Mucosa of gallbladder (tissue), 1 donor: ENCODE measurements at regions not wholly inside any gene's neighbourhood (a gene's known extent, or its start where the extent isn't known, plus 50 kb on each side); places are given as distances from the start of the nearest gene placed in this dataset.

ENCODE experiments used
- DNase-seq: peaks from one replicate; pipeline ENCODE4 v3.0.0-alpha.2; 2020; ENCODE audit warnings: low spot score
- donor health status: DM: no; HTN: no; CAD: no.

GRCh38 chr16:26889740-26890139 is 177.0 kb upstream of the C16orf82 start:
- DNase-seq = no peak

- DNase-seq = no peak
Observed at GRCh38 chr16:26898200-26898599, 168.5 kb upstream of the C16orf82 start.

GRCh38 chr16:26901196-26901861 is 165.4 kb upstream of the C16orf82 start:
- no peak for DNase-seq

DNA sequence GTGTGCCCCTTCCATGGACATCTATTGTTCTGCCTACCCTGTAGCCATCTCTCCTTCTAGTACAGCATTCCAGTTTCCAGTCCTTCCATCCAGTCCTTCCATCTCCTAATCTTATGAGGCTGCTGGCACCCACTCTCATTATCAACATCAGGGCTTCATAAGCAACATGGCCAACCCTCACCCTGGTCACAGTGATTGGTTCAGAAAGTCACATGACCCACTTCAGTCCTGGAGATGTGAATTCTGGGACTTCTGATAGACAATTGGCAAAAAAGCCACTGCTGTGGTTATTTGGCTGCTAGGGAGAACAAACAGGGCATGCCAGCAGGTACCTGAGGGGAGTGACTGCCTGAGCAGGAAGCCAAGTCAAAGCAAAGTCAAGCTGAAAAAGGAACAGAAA is 164.7 kb upstream of the C16orf82 start:
- DNase-seq = no peak

DNA sequence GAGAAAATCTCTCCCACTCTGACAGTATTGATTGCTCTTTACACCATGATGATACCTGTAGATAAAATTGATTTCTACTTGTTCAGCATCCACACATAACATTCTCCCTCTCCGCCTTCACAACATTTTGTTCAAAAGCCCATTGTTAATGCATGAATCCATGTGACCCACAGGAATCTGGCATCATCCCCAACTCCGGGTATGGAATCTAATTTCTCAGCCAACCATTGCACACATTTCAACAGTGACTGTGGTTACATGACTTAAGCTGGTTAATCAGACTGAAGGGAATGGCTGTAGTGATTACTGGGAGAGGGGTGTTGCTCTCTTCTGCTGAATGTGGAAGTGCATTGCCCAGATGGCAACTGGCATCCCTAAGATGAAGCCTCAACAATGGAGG is 161.4 kb upstream of the C16orf82 start:
- no peak for DNase-seq

GRCh38 chr16:26909623-26910022 is 157.1 kb upstream of the C16orf82 start:
- DNase-seq = no peak

GRCh38 chr16:26911436-26911835 is 155.3 kb upstream of the C16orf82 start:
- DNase-seq = no peak

DNA sequence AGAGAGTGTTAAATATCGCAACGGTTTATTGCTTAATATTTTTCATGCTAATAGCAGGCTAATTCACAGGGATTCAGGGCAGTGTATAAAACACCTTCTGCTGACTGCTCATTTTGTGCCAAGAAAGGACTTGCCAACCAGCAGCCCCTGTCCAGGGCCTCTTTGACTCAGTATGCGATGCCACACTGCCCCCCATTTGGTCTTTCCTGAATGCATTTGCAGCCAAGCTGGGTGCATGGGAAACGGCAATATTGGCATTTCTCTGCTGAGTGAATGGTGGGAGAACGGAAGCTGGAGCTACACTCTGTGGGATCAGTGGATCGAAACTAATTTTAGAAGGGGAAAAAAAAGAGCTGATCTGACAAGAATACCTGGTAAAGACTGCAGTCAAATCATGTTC is 152.9 kb upstream of the C16orf82 start:
- DNase-seq = no peak

GRCh38 chr16:26930786-26931581 is 135.7 kb upstream of the C16orf82 start:
- DNase-seq = no peak

DNA sequence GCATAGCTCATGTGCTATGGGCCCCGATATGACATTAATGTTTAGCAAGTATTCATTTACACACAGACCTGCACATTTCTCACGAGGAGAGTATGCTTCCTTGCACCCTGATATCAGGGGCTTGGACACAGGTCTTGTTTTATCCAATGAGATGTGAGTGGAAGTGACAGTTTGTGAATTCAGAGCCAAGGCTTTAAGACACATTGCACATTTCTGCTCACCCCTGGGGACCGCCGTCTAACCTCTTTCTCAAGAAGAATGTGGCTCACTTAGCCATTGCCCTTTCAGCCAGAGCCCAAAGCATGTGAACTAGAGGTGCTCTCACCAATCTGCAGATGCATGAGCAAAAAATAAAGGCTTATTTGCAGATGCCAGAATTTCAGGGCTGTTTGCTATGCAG is 116.1 kb upstream of the C16orf82 start:
- DNase-seq = no peak

DNA sequence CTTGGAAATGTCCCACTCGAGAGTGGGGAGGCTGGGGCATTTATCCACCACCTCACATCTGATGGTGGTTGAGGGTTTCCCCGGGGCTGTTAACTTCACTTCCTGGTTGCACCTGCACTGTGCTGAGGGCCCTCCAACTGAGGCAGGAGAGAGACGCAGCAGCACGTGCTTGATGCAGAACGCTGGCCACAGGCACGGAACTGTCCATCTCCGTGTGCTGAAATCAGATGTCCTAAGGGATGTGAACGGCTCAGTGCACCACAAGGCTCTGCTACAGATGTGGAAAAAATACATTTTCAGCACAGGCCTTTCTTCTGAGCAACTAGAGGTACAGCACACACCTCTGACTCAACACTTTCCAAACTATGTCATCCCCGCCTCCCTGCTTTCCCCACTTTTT is 114.8 kb upstream of the C16orf82 start:
- DNase-seq = no peak

DNA sequence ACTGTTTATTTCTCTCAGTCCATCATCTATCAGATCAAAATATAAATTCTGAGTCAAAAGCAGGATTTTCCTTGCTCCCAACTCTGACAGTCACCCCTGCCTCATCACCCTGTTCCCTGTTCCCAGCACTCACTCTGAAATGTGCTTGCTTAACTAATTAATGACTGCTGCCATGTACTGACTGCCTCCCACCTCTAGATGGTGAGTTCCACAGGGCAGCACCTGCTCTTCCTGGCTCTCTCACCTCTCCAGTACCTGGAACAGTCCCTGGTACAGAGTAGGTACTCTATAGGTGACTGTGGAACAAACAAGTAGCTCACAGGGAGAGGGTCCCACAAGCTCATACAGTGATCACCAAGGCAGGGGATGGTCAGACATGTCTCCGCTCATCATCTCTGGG is 114.3 kb upstream of the C16orf82 start:
- no peak for DNase-seq

DNA sequence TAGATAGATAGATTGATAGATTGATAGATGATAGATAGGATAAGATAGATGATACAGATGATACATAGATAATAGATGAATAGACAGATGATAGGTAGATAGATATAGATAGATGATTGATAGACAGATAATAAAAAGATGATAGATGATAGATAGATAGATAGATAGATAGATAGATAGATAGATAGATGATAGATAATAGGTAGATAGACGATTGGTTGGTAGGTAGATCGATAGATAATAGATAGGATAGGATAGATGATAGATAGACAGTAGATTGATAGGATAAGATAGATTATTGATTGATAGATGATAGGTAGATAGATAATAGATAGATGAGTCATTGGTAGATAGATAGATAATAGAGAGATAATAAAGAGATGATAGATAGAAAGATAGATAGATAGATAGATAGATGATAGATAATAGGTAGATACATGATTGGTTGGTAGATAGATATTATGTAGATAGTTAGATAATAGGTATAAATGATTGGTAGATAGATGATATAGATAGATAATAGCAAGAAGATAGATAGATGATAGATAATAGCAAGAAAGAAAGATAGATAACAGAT is 109.4 kb upstream of the C16orf82 start:
- no peak for DNase-seq

DNA sequence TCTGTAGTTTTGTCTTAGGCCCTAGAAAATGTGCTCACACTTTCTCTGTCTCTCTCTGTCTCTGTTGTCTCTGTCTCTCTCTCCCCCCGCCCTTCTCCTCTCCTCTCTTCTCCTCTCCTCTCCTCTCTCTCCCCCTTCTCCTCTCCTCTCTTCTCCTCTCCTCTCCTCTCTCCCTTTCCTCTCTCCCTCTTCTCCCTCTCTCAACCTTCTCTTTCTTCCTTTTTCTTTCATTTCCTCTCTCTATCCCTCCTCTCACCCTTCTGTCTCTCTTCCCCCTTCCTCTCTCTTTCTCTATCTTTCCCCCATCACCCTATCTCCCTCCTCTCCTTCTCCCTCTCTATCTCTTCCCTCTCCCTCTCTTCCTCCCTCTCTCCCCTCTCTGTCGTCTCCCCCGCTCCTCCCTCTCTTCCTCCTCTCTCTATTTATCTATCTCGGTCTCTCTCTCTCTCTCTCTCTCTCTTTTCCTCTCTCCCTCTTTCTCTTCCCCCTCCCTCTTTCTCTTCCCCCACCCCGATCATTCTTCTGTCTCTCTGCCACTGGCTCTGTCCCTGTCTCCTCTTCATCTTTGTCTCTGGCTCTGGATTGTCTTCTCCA is 107.2 kb upstream of the C16orf82 start:
- DNase-seq = no peak

DNA sequence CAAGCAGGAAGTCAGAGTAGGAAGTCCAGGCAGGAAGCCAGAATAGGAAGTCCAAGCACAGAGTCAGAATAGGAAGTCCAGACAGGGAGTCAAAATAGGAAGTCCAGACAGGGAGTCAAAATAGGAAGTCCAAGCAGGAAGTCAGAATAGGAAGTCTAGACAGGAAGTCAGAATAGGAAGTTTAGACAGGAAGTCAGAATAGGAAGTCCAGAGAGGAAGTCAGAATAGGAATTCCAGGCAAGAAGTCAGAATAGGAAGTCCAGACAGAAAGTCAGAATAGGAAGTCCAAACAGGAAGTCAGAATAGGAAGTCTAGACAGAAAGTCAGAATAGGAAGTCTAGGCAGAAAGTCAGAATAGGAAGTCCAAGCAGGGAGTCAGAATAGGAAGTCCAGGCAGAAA is 105.3 kb upstream of the C16orf82 start:
- no peak for DNase-seq

DNA sequence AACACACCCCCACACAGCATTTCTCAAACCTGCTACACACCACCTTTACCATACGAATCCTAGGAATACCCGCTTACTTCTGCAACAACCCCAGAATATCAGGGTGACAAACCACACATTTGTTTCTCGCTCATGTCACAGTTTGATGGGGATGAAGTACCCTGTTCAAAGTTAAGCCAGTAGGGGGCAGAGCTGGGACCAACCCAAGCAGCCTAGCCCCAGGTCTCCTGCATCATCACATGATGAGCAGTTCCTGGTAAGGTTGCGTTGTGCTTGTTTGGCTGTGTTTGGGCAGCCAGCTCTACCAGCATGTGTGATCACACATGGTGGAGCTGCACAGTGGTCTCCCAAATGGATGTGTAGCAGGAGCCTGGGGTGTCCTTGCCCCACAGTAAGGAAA is 103.6 kb upstream of the C16orf82 start:
- no peak for DNase-seq

- DNase-seq = no peak
Observed at GRCh38 chr16:26969589-26970231, 97.0 kb upstream of the C16orf82 start.

DNA sequence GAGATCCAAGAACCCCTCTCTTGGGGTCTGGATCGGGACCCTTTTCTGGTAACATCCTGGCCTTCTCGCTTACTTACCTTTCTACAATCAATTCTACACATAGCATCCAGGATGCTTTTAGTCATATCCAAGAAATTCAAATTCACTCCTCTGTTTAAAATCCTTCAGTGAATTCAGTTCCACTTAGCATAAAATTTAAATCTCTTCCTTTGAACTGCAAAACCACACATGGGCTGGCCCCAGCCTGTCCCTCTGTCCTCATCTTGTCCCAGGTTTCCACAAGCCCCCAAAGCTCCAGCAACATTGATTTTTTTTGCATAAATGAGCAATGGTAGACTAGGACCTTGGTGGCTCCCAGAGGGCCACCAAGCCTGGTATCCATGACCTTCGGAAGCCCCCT is 96.4 kb upstream of the C16orf82 start:
- no peak for DNase-seq

DNA sequence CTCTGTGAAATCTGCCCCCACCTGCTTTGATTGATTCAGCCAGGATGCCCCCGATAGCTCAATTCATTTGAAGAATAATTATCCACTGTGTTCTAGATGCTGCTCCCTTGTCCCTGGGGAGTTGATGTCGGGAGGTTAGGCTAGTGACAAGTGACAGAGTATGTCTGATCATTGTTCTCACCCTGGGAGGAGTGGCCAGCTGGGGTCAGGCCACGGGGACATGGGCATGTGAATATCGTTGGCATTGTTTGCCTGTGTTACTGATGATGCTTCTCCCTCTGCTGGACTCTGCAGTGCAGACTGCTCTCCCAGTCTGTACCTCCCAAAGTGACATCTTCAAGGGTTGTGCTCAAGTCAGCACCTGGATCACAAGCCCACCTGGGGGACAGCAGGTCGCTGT is 89.9 kb upstream of the C16orf82 start:
- DNase-seq = no peak

- no peak for DNase-seq
Observed at GRCh38 chr16:26981266-26981938, 85.3 kb upstream of the C16orf82 start.

DNA sequence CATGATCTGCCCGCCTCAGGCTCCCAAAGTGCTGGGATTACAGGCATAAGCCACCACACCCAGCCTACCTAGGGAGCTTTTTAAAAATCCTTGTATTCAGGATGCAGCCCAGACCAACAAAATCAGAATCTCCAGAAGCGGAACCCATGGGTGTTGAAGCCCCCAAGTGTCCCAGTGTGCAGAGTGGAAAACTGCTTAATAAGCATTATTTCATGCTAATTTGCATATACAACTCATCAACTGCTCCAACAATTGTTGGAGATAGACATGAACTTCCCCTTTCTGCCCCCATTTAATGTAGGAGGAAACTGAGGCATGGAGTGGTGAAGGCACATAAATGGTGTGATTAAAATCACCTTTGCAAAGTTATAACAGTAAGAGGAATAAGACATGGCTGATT is 84.3 kb upstream of the C16orf82 start:
- no peak for DNase-seq

DNA sequence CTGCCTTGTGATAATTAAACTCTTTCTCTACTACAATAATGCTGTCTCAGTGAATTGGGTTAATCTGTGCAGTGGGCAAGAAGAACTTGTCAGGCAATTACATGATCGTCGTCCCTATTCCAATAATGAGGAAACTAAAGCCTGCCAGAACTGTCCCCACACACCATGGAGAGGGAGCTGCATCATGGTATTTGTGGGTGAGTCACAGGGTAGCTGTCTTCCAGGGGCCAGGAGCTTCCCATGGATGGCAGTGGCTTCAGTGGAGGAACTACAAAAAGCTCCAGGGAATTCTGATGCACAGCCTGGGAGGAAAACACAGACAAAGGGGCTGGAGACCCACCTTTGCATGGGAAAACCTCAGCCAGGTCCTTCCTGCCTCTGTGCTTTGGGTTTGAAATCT is 83.3 kb upstream of the C16orf82 start:
- no peak for DNase-seq
